PC-9 (cell line): ENCODE measurements at regions not wholly inside any gene's neighbourhood (a gene's known extent, or its start where the extent isn't known, plus 50 kb on each side); places are given as distances from the start of the nearest gene placed in this dataset.

ENCODE experiments used
- EZH2 ChIP-seq: fragments of 200-600 bp; sonication (generic); IDR thresholded peaks from 2 replicates; pipeline ENCODE4 v1.8.0; 2017; ENCODE audit warnings: antibody characterized with exemption, low read depth
- TF ChIP-seq, protein P1 (sequence below): fragments of 200-600 bp; sonication (generic); conservative IDR thresholded peaks from 2 replicates; pipeline ENCODE4 v1.6.1; 2017; ENCODE audit warnings: mixed run types, antibody characterized with exemption, mild to moderate bottlenecking, moderate library complexity

GRCh38 chr18:1982056-1982455, 589.2 kb downstream of the METTL4 start:
- TF ChIP-seq, protein P1, sequence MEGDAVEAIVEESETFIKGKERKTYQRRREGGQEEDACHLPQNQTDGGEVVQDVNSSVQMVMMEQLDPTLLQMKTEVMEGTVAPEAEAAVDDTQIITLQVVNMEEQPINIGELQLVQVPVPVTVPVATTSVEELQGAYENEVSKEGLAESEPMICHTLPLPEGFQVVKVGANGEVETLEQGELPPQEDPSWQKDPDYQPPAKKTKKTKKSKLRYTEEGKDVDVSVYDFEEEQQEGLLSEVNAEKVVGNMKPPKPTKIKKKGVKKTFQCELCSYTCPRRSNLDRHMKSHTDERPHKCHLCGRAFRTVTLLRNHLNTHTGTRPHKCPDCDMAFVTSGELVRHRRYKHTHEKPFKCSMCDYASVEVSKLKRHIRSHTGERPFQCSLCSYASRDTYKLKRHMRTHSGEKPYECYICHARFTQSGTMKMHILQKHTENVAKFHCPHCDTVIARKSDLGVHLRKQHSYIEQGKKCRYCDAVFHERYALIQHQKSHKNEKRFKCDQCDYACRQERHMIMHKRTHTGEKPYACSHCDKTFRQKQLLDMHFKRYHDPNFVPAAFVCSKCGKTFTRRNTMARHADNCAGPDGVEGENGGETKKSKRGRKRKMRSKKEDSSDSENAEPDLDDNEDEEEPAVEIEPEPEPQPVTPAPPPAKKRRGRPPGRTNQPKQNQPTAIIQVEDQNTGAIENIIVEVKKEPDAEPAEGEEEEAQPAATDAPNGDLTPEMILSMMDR, result no peak
- TF ChIP-seq EZH2, result no peak
